GM19397 (cell line): ENCODE measurements at regions not wholly inside any gene's neighbourhood (a gene's known extent, or its start where the extent isn't known, plus 50 kb on each side); places are given as distances from the start of the nearest gene placed in this dataset.
"Not testable (repeated sequence)": the region's sequence is repeated elsewhere in the genome, so short reads cannot be mapped to it uniquely, and the experiment has no call there.

Experiments
- ATAC-seq: cut with Tn5 transposase; IDR thresholded peaks from one replicate; pipeline ENCODE4 v1.9.1; 2021; ENCODE audit warnings: mild to moderate bottlenecking, moderate library complexity; ENCODE audit not compliant: unreplicated experiment

GRCh38 chr11:39462506-39462905 lies 1996.9 kb downstream of the LRRC4C start:
- no peak for ATAC-seq

- ATAC-seq: no peak
Observed at GRCh38 chr11:39461066-39461465, 1998.4 kb downstream of the LRRC4C start.

- ATAC-seq: no peak
Observed at GRCh38 chr11:39459606-39460005, 1999.8 kb downstream of the LRRC4C start.

- no peak for ATAC-seq
Observed at GRCh38 chr11:39458481-39458880, 2001.0 kb downstream of the LRRC4C start.

- ATAC-seq: no peak
Observed at GRCh38 chr11:39443424-39444022, 2015.9 kb downstream of the LRRC4C start.

GRCh38 chr11:39442177-39442576 lies 2017.3 kb downstream of the LRRC4C start:
- no peak for ATAC-seq

- ATAC-seq: no peak
Observed at GRCh38 chr11:39435641-39436040, 2023.8 kb downstream of the LRRC4C start.

- ATAC-seq: no peak
Observed at GRCh38 chr11:39434466-39434865, 2025.0 kb downstream of the LRRC4C start.

GRCh38 chr11:39432929-39433328 lies 2026.5 kb downstream of the LRRC4C start:
- no peak for ATAC-seq

- ATAC-seq: no peak
Observed at GRCh38 chr11:39425226-39425625, 2034.2 kb downstream of the LRRC4C start.

- no peak for ATAC-seq
Observed at GRCh38 chr11:39412117-39412516, 2047.3 kb downstream of the LRRC4C start.

- no peak for ATAC-seq
Observed at GRCh38 chr11:39385911-39386310, 2073.5 kb downstream of the LRRC4C start.

GRCh38 chr11:39374963-39375698 lies 2084.3 kb downstream of the LRRC4C start:
- ATAC-seq: no peak

- no peak for ATAC-seq
Observed at GRCh38 chr11:39367534-39367933, 2091.9 kb downstream of the LRRC4C start.

- ATAC-seq: no peak
Observed at GRCh38 chr11:39365809-39366436, 2093.5 kb downstream of the LRRC4C start.

- no peak for ATAC-seq
Observed at GRCh38 chr11:39363571-39363970, 2095.9 kb downstream of the LRRC4C start.

- no peak for ATAC-seq
Observed at GRCh38 chr11:39361557-39361956, 2097.9 kb downstream of the LRRC4C start.

- no peak for ATAC-seq
Observed at GRCh38 chr11:39345834-39346442, 2113.5 kb downstream of the LRRC4C start.

- ATAC-seq: no peak
Observed at GRCh38 chr11:39341461-39341860, 2118.0 kb downstream of the LRRC4C start.

- not testable (repeated sequence) for ATAC-seq
Observed at GRCh38 chr11:39333006-39333405, 2126.4 kb downstream of the LRRC4C start.

GRCh38 chr11:39327302-39327701 lies 2132.2 kb downstream of the LRRC4C start:
- no peak for ATAC-seq

- not testable (repeated sequence) for ATAC-seq
Observed at GRCh38 chr11:39311888-39312287, 2147.6 kb downstream of the LRRC4C start.
